HepG2 (cell line): ENCODE measurements at regions not wholly inside any gene's neighbourhood (a gene's known extent, or its start where the extent isn't known, plus 50 kb on each side); places are given as distances from the start of the nearest gene placed in this dataset.
A peak's percentile ranks its signal among the peaks of the same experiment; 100 is the strongest.

Experiments used
- ARNTL ChIP-seq: sonication (generic); formaldehyde crosslinking; IDR thresholded peaks from 2 replicates; pipeline ENCODE4 v1.4.0; 2020; ENCODE audit warnings: mild to moderate bottlenecking, missing genetic modification reagents
- ASH2L ChIP-seq: fragments of 300-600, 200-600 bp; sonication (generic); IDR thresholded peaks from 2 replicates; pipeline ENCODE4 v1.7.0; 2017; ENCODE audit warnings: low read depth, mild to moderate bottlenecking, moderate library complexity, mixed read lengths, low read length; ENCODE audit not compliant: insufficient read length
- ATM ChIP-seq: fragments of 450-650 bp; IDR thresholded peaks from 2 replicates; pipeline ENCODE4 v1.7.1; 2017; ENCODE audit warnings: mild to moderate bottlenecking, borderline replicate concordance
- CAMTA2 ChIP-seq: sonication (generic); formaldehyde crosslinking; IDR thresholded peaks from 2 replicates; pipeline ENCODE4 v1.4.0; 2020; ENCODE audit warnings: mild to moderate bottlenecking, missing genetic modification reagents, borderline replicate concordance
- CREM ChIP-seq, 2 experiments: sonication (generic) in 1 of 2; formaldehyde crosslinking in 1 of 2; IDR thresholded peaks; 2 replicates each; pipeline versions ENCODE4 v1.4.0 to v1.6.1; 2016 to 2020; ENCODE audit warnings: antibody characterized with exemption in 1 of 2, mild to moderate bottlenecking in 1 of 2, missing genetic modification reagents in 1 of 2
- ETS1 ChIP-seq: sonication (generic); formaldehyde crosslinking; IDR thresholded peaks from 2 replicates; pipeline ENCODE4 v1.4.0; 2020; ENCODE audit warnings: missing genetic modification reagents
- EZH2 ChIP-seq: conservative IDR thresholded peaks from 2 replicates; pipeline ENCODE4 v1.6.1; 2012; ENCODE audit warnings: mild to moderate bottlenecking, low read depth, low read length, moderate library complexity
- GABPA ChIP-seq, 2 experiments: IDR thresholded peaks; 2 replicates each; pipeline ENCODE4 v1.6.1; 2011 to 2016; ENCODE audit warnings: low read depth in 2 of 2, low read length in 1 of 2, missing biosample characterization in 1 of 2, missing genetic modification characterization in 1 of 2
- KAT2B ChIP-seq: fragments of 150-350 bp; IDR thresholded peaks from 2 replicates; pipeline ENCODE4 v1.6.1; 2014; ENCODE audit warnings: low read depth, low read length, borderline replicate concordance
- KLF11 ChIP-seq: IDR thresholded peaks from 2 replicates; pipeline ENCODE4 v1.6.1; 2016; ENCODE audit warnings: missing compliant biosample characterization
- KLF13 ChIP-seq: sonication (generic); formaldehyde crosslinking; IDR thresholded peaks from 2 replicates; pipeline ENCODE4 v1.4.0; 2020; ENCODE audit warnings: mild to moderate bottlenecking, missing genetic modification reagents
- MAFF ChIP-seq: IDR thresholded peaks from 2 replicates; pipeline ENCODE4 v1.6.1; 2011; ENCODE audit warnings: low read depth, low read length, improper control_type of control experiment
- MXD4 ChIP-seq: IDR thresholded peaks from 2 replicates; pipeline ENCODE4 v1.6.1; 2016; ENCODE audit warnings: mild to moderate bottlenecking, missing biosample characterization, missing genetic modification reagents
- NCOA5 ChIP-seq: sonication (generic); formaldehyde crosslinking; IDR thresholded peaks from 2 replicates; pipeline ENCODE4 v1.4.0; 2020; ENCODE audit warnings: missing genetic modification reagents
- NCOR1 ChIP-seq: fragments of 200-600 bp; sonication (generic); IDR thresholded peaks from 2 replicates; pipeline ENCODE4 v1.7.0; 2017; ENCODE audit warnings: antibody characterized with exemption, low read length, borderline replicate concordance
- NFE2L2 ChIP-seq: fragments of 150-350 bp; IDR thresholded peaks from 2 replicates; pipeline ENCODE4 v1.6.1; 2014; ENCODE audit warnings: low read length
- POLR2AphosphoS2 ChIP-seq: IDR thresholded peaks from 2 replicates; pipeline ENCODE4 v1.6.1; 2011; ENCODE audit warnings: low read depth, low read length, improper control_type of control experiment
- PRPF4 ChIP-seq: fragments of 200-400 bp; formaldehyde crosslinking; IDR thresholded peaks from 2 replicates; pipeline ENCODE4 v1.6.1; 2016; ENCODE audit warnings: low read length, low read depth; ENCODE audit not compliant: poor library complexity, severe bottlenecking
- SALL2 ChIP-seq: sonication (generic); formaldehyde crosslinking; IDR thresholded peaks from 2 replicates; pipeline ENCODE4 v1.8.1; 2023; ENCODE audit warnings: mild to moderate bottlenecking, missing genetic modification reagents, inconsistent platforms
- SETDB1 ChIP-seq: sonication (generic); formaldehyde crosslinking; IDR thresholded peaks from 2 replicates; pipeline ENCODE4 v1.5.1; 2020; ENCODE audit warnings: missing genetic modification reagents, mild to moderate bottlenecking, borderline replicate concordance
- SRSF9 ChIP-seq: fragments of 200-400 bp; formaldehyde crosslinking; IDR thresholded peaks from 2 replicates; pipeline ENCODE4 v1.6.1; 2018; ENCODE audit warnings: borderline replicate concordance, mild to moderate bottlenecking, low read depth, low read length; ENCODE audit not compliant: insufficient read depth, poor library complexity, severe bottlenecking
- TCF7 ChIP-seq: sonication (generic); IDR thresholded peaks from 2 replicates; pipeline ENCODE4 v1.6.1; 2016; ENCODE audit warnings: antibody characterized with exemption, low read depth
- ZNF547 ChIP-seq: sonication (generic); formaldehyde crosslinking; IDR thresholded peaks from 2 replicates; pipeline ENCODE4 v1.5.1; 2020; ENCODE audit warnings: mild to moderate bottlenecking, missing genetic modification reagents
- ZNF605 ChIP-seq: sonication (generic); formaldehyde crosslinking; IDR thresholded peaks from 2 replicates; pipeline ENCODE4 v1.8.0; 2022; ENCODE audit warnings: mild to moderate bottlenecking, missing genetic modification reagents
- ZNF629 ChIP-seq: sonication (generic); formaldehyde crosslinking; conservative IDR thresholded peaks from 2 replicates; pipeline ENCODE4 v1.5.0; 2020; ENCODE audit warnings: missing genetic modification reagents
- ZNF660 ChIP-seq: sonication (generic); formaldehyde crosslinking; IDR thresholded peaks from 2 replicates; pipeline ENCODE4 v1.5.1; 2020; ENCODE audit warnings: mild to moderate bottlenecking, low read depth, missing genetic modification reagents, borderline replicate concordance
- ZNF891 ChIP-seq: sonication (generic); formaldehyde crosslinking; IDR thresholded peaks from 2 replicates; pipeline ENCODE4 v1.5.0; 2020; ENCODE audit warnings: mild to moderate bottlenecking, missing genetic modification reagents
- ZSCAN30 ChIP-seq: sonication (generic); formaldehyde crosslinking; IDR thresholded peaks from 2 replicates; pipeline ENCODE4 v1.5.0; 2020; ENCODE audit warnings: mild to moderate bottlenecking, missing genetic modification reagents
- ZSCAN9 ChIP-seq: IDR thresholded peaks from 2 replicates; pipeline ENCODE4 v1.6.1; 2016; ENCODE audit warnings: borderline replicate concordance
- TF ChIP-seq, protein P1 (sequence below): sonication (generic); formaldehyde crosslinking; IDR thresholded peaks from 2 replicates; pipeline ENCODE4 v1.5.0; 2020; ENCODE audit warnings: missing genetic modification reagents
- TF ChIP-seq, protein P2 (sequence below): sonication (generic); formaldehyde crosslinking; IDR thresholded peaks from 2 replicates; pipeline ENCODE4 v1.4.0; 2020; ENCODE audit warnings: missing genetic modification reagents; ENCODE audit errors: not compliant biosample characterization

DNA sequence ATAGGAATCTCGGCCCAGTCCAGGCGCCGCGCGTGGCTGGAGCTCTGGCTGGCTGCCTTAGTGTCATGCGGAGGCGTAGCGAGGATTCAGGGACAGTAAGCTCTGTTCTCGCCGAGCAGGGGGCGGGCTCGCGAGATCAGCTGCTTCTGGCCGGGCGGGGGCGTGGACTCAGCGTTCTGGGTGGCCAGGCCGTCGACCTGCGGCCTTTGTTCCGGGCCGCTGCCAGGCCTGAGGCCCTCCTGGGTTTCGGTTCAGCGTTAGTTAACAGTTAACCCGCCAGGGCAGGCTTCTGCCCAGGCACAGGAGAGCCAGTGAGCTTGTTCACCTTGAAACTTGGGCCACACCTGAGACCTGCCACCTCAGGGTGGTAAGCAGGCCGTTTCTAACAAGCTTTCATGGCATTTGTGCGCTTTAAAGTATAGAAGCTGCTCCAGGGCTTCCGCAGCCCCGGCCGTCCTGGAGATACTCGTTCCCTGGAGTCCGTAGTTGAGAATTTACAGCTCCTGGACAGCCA is 332.2 kb upstream of the SGCG start (continued):
- TF ChIP-seq EZH2 (no peak), TCF7 (peak; percentile 44; the same call in 1 of the 2 replicates), ATM (no peak), ZNF629 (CRISPR knock-in tag) (no peak), ETS1 (CRISPR knock-in tag) (no peak), KLF13 (CRISPR knock-in tag) (no peak), POLR2AphosphoS2 (no peak), NCOA5 (CRISPR knock-in tag) (no peak), ZNF547 (CRISPR knock-in tag) (no peak), KLF11 (CRISPR knock-in tag) (no peak), PRPF4 (no peak), MXD4 (CRISPR knock-in tag) (no peak), ZNF605 (no peak), SRSF9 (no peak), SALL2 (CRISPR knock-in tag) (0 out of 2 replicates have a peak, but pooled peaks have one; percentile 34), NCOR1 (no peak), GABPA (IDR thresholded peaks at IDR 0.05; ENCODE audit: low read depth, low read length) (no peak), GABPA (CRISPR knock-in tag; IDR thresholded peaks at IDR 0.05; ENCODE audit: low read depth) (peak; percentile 41; the same call in 1 of the 2 replicates), ASH2L (no peak), NFE2L2 (no peak), KAT2B (no peak), ZNF660 (CRISPR knock-in tag) (no peak), ZSCAN30 (CRISPR knock-in tag) (no peak), MAFF (no peak), CAMTA2 (CRISPR knock-in tag) (no peak), ZSCAN9 (CRISPR knock-in tag) (no peak), SETDB1 (CRISPR knock-in tag) (no peak), ARNTL (CRISPR knock-in tag) (no peak), CREM (IDR thresholded peaks at IDR 0.05) (no peak), CREM (CRISPR knock-in tag; IDR thresholded peaks at IDR 0.05) (no peak), ZNF891 (CRISPR knock-in tag) (peak; percentile 32; the same call in 1 of the 2 replicates)
- TF ChIP-seq, protein P1, sequence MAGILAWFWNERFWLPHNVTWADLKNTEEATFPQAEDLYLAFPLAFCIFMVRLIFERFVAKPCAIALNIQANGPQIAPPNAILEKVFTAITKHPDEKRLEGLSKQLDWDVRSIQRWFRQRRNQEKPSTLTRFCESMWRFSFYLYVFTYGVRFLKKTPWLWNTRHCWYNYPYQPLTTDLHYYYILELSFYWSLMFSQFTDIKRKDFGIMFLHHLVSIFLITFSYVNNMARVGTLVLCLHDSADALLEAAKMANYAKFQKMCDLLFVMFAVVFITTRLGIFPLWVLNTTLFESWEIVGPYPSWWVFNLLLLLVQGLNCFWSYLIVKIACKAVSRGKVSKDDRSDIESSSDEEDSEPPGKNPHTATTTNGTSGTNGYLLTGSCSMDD (CRISPR knock-in tag) = no peak
- TF ChIP-seq, protein P2, sequence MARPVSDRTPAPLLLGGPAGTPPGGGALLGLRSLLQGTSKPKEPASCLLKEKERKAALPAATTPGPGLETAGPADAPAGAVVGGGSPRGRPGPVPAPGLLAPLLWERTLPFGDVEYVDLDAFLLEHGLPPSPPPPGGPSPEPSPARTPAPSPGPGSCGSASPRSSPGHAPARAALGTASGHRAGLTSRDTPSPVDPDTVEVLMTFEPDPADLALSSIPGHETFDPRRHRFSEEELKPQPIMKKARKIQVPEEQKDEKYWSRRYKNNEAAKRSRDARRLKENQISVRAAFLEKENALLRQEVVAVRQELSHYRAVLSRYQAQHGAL = no peak
